NCI-H446 (cell line): ENCODE measurements at regions not wholly inside any gene's neighbourhood (a gene's known extent, or its start where the extent isn't known, plus 50 kb on each side); places are given as distances from the start of the nearest gene placed in this dataset.
"Not testable (repeated sequence)": the region's sequence is repeated elsewhere in the genome, so short reads cannot be mapped to it uniquely, and the experiment has no call there.

ENCODE experiments used
- DNase-seq, 2 experiments: peaks; one replicate each; lab custom pipeline; 2025; lab: John Stamatoyannopoulos, UW

GRCh38 chrX:148265829-148266228, 234.6 kb upstream of the AFF2 start:
- DNase-seq, result no peak

- DNase-seq, result no peak
These were observed 231.7 kb upstream of the AFF2 start for GRCh38 chrX:148268673-148269072.

GRCh38 chrX:148269513-148269912, 230.9 kb upstream of the AFF2 start:
- DNase-seq, result no peak

- DNase-seq, result no peak
These were observed 229.9 kb upstream of the AFF2 start for GRCh38 chrX:148270499-148270898.

GRCh38 chrX:148271263-148271662, 229.2 kb upstream of the AFF2 start:
- DNase-seq, result no peak

GRCh38 chrX:148281920-148282319, 218.5 kb upstream of the AFF2 start:
- DNase-seq, result no peak

- no peak for DNase-seq
These were observed 217.9 kb upstream of the AFF2 start for GRCh38 chrX:148282504-148282903.

GRCh38 chrX:148284056-148284455, 216.4 kb upstream of the AFF2 start:
- no peak for DNase-seq

GRCh38 chrX:148284821-148285220, 215.6 kb upstream of the AFF2 start:
- no peak for DNase-seq

GRCh38 chrX:148288451-148288850, 212.0 kb upstream of the AFF2 start:
- DNase-seq, result no peak

GRCh38 chrX:148290041-148290440, 210.4 kb upstream of the AFF2 start:
- DNase-seq, result no peak

- DNase-seq, result no peak
These were observed 209.5 kb upstream of the AFF2 start for GRCh38 chrX:148290931-148291330.

GRCh38 chrX:148298737-148299136, 201.7 kb upstream of the AFF2 start:
- DNase-seq, result no peak

GRCh38 chrX:148305214-148305613, 195.2 kb upstream of the AFF2 start:
- not testable (repeated sequence) for DNase-seq

- DNase-seq, result no peak
These were observed 191.0 kb upstream of the AFF2 start for GRCh38 chrX:148309413-148309812.

- DNase-seq, result no peak
These were observed 189.8 kb upstream of the AFF2 start for GRCh38 chrX:148310426-148311165.

- DNase-seq, result no peak
These were observed 188.9 kb upstream of the AFF2 start for GRCh38 chrX:148311544-148311943.

GRCh38 chrX:148314876-148315275, 185.5 kb upstream of the AFF2 start:
- DNase-seq, result no peak

GRCh38 chrX:148316446-148316845, 184.0 kb upstream of the AFF2 start:
- no peak for DNase-seq

- no peak for DNase-seq
These were observed 177.5 kb upstream of the AFF2 start for GRCh38 chrX:148322906-148323305.

GRCh38 chrX:148333989-148334388, 166.4 kb upstream of the AFF2 start:
- no peak for DNase-seq

- no peak for DNase-seq
These were observed 162.5 kb upstream of the AFF2 start for GRCh38 chrX:148337873-148338272.

- no peak for DNase-seq
These were observed 145.5 kb upstream of the AFF2 start for GRCh38 chrX:148354916-148355315.

GRCh38 chrX:148361641-148362040, 138.8 kb upstream of the AFF2 start:
- DNase-seq, result no peak
